C4-2B (cell line): ENCODE measurements at regions not wholly inside any gene's neighbourhood (a gene's known extent, or its start where the extent isn't known, plus 50 kb on each side); places are given as distances from the start of the nearest gene placed in this dataset.

ENCODE experiments used
- CTCF ChIP-seq: fragments of 450-650 bp; conservative IDR thresholded peaks from 2 replicates; pipeline ENCODE4 v1.5.1; 2017; ENCODE audit warnings: mild to moderate bottlenecking
- ZFX ChIP-seq: fragments of 450-650 bp; IDR thresholded peaks from 2 replicates; pipeline ENCODE4 v1.6.1; 2017

DNA sequence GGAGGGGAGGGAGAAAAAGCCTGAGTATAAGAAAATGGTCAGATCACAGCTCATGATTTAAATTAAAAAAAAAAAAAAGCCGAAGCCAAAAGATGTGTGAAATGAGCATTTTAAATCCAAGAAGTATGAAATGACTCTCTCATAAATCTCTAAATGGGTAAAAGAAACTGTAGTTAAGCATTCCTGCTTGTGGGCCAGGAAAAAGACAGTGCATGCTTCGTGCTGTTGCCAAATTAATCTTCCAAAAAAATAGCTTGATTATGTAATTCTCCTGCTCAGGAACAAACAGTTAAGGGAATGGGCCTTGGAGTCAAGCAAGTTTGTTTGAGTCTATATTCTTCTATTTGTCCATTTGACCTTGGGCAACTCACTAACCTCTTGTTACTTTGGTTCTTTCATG is 325.4 kb upstream of the SEL1L start:
- TF ChIP-seq CTCF: no peak
- no peak for TF ChIP-seq ZFX
